PC-9 (cell line): ENCODE measurements at regions not wholly inside any gene's neighbourhood (a gene's known extent, or its start where the extent isn't known, plus 50 kb on each side); places are given as distances from the start of the nearest gene placed in this dataset.

Source experiments
- CTCF ChIP-seq: fragments of 200-600 bp; sonication (generic); conservative IDR thresholded peaks from 2 replicates; pipeline ENCODE4 v1.6.1; 2017; ENCODE audit warnings: mixed run types, antibody characterized with exemption, mild to moderate bottlenecking, moderate library complexity
- EZH2 ChIP-seq: fragments of 200-600 bp; sonication (generic); IDR thresholded peaks from 2 replicates; pipeline ENCODE4 v1.8.0; 2017; ENCODE audit warnings: antibody characterized with exemption, low read depth

DNA sequence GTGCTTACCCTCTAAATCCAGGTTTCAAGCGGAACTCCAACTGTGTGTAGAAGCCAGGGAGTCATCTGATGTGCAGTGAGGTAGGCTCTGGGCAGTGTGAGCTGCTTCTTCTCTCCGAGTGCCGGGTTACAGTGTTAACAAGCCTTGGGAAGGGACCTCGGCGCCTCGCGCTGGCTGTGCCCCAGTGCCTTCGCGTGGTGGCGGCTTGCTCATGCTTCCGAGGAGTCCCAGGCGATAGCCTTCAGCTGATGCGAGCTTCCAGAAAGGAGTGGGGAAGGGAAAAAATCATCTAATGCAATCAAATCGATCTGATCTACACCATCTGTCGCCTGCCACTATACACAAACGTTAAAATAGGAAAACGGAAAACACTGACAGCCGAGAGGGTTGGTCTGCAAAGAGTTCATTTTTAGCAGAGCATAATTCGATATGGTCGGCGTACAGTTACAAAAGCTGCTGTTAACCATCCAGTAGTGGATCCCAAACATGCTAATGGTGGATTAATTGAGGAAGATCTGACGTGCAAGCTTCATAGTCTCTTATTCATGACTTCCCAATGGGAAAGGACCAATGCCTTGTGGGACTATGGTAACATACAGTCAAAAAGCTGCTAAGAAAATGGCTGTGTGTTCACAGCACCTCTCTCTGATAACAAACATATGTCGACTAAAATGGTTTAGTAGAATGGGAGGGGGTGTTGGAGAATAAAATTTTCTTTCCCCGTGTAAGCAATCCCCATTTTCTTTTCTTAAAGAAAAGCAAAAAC lies 128.7 kb upstream of the DPYD start:
- TF ChIP-seq CTCF (no peak), EZH2 (no peak)
